HepG2 (cell line): ENCODE measurements at regions not wholly inside any gene's neighbourhood (a gene's known extent, or its start where the extent isn't known, plus 50 kb on each side); places are given as distances from the start of the nearest gene placed in this dataset.
A peak's percentile ranks its signal among the peaks of the same experiment; 100 is the strongest.

Experiments
- ARHGAP35 ChIP-seq: sonication (generic); formaldehyde crosslinking; IDR thresholded peaks from 2 replicates; pipeline ENCODE4 v1.9.0; 2022; ENCODE audit warnings: mild to moderate bottlenecking, inconsistent platforms, moderate library complexity, missing genetic modification reagents, borderline replicate concordance
- CERS6 ChIP-seq: sonication (generic); formaldehyde crosslinking; IDR thresholded peaks from 2 replicates; pipeline ENCODE4 v1.5.0; 2020; ENCODE audit warnings: missing genetic modification reagents
- CHD2 ChIP-seq: IDR thresholded peaks from 2 replicates; pipeline ENCODE4 v1.6.1; 2011; ENCODE audit warnings: low read depth, low read length, improper control_type of control experiment
- GABPA ChIP-seq, 2 experiments: IDR thresholded peaks; 2 replicates each; pipeline ENCODE4 v1.6.1; 2011 to 2016; ENCODE audit warnings: low read depth in 2 of 2, low read length in 1 of 2, missing biosample characterization in 1 of 2, missing genetic modification characterization in 1 of 2
- HDAC2 ChIP-seq: sonication (generic); formaldehyde crosslinking; IDR thresholded peaks from 2 replicates; pipeline ENCODE4 v1.4.0; 2020; ENCODE audit warnings: missing genetic modification reagents
- HMGXB3 ChIP-seq: sonication (generic); formaldehyde crosslinking; IDR thresholded peaks from 2 replicates; pipeline ENCODE4 v1.4.0; 2020; ENCODE audit warnings: missing genetic modification reagents, borderline replicate concordance
- HNF4A ChIP-seq: sonication (generic); formaldehyde crosslinking; IDR thresholded peaks from 2 replicates; pipeline ENCODE4 v1.4.0; 2020; ENCODE audit warnings: missing genetic modification reagents
- KDM1A ChIP-seq: IDR thresholded peaks from 2 replicates; pipeline ENCODE4 v1.6.1; 2016; ENCODE audit warnings: missing compliant biosample characterization
- PBX3 ChIP-seq: sonication (generic); formaldehyde crosslinking; IDR thresholded peaks from 2 replicates; pipeline ENCODE4 v1.8.1; 2023; ENCODE audit warnings: missing genetic modification reagents, inconsistent platforms, borderline replicate concordance
- SNRNP70 ChIP-seq: fragments of 200-400 bp; formaldehyde crosslinking; IDR thresholded peaks from 2 replicates; pipeline ENCODE4 v1.6.1; 2017; ENCODE audit warnings: mild to moderate bottlenecking, low read depth, low read length, moderate library complexity
- SUZ12 ChIP-seq: fragments of 150-350 bp; IDR thresholded peaks from 2 replicates; pipeline ENCODE4 v1.6.1; 2014; ENCODE audit warnings: low read depth, low read length
- TARDBP ChIP-seq: sonication (generic); formaldehyde crosslinking; IDR thresholded peaks from 2 replicates; pipeline ENCODE4 v1.8.0; 2022; ENCODE audit warnings: mild to moderate bottlenecking, missing genetic modification reagents
- TMF1 ChIP-seq: sonication (generic); formaldehyde crosslinking; IDR thresholded peaks from 2 replicates; pipeline ENCODE4 v1.8.1; 2022; ENCODE audit warnings: low read depth, missing genetic modification reagents
- TSC22D2 ChIP-seq: sonication (generic); formaldehyde crosslinking; IDR thresholded peaks from 2 replicates; pipeline ENCODE4 v1.5.1; 2020; ENCODE audit warnings: missing genetic modification reagents, mild to moderate bottlenecking, borderline replicate concordance
- ZBTB26 ChIP-seq: IDR thresholded peaks from 2 replicates; pipeline ENCODE4 v1.6.1; 2016; ENCODE audit warnings: missing compliant biosample characterization, missing genetic modification reagents, borderline replicate concordance
- ZMYM3 ChIP-seq: sonication (generic); formaldehyde crosslinking; IDR thresholded peaks from 2 replicates; pipeline ENCODE4 v1.5.1; 2020; ENCODE audit warnings: mild to moderate bottlenecking, missing genetic modification reagents
- ZMYM4 ChIP-seq: sonication (generic); formaldehyde crosslinking; IDR thresholded peaks from 2 replicates; pipeline ENCODE4 v1.8.1; 2023; ENCODE audit warnings: mild to moderate bottlenecking, missing genetic modification reagents
- ZNF10 ChIP-seq: sonication (generic); formaldehyde crosslinking; IDR thresholded peaks from 2 replicates; pipeline ENCODE4 v1.4.0; 2020; ENCODE audit warnings: mild to moderate bottlenecking, low read depth, missing genetic modification reagents, borderline replicate concordance
- ZNF331 ChIP-seq: sonication (generic); formaldehyde crosslinking; IDR thresholded peaks from 2 replicates; pipeline ENCODE4 v1.4.0; 2020; ENCODE audit warnings: missing genetic modification reagents
- ZNF501 ChIP-seq: sonication (generic); formaldehyde crosslinking; IDR thresholded peaks from 2 replicates; pipeline ENCODE4 v1.5.1; 2020; ENCODE audit warnings: mild to moderate bottlenecking, moderate library complexity, missing genetic modification reagents
- ZNF652 ChIP-seq: IDR thresholded peaks from 2 replicates; pipeline ENCODE4 v1.6.1; 2016; ENCODE audit warnings: low read depth, borderline replicate concordance
- ZNF788 ChIP-seq: sonication (generic); formaldehyde crosslinking; IDR thresholded peaks from 2 replicates; pipeline ENCODE4 v1.5.0; 2020; ENCODE audit warnings: mild to moderate bottlenecking, missing genetic modification reagents, borderline replicate concordance
- ZNF839 ChIP-seq: sonication (generic); formaldehyde crosslinking; IDR thresholded peaks from 2 replicates; pipeline ENCODE4 v1.4.0; 2020; ENCODE audit warnings: missing genetic modification reagents, mild to moderate bottlenecking, borderline replicate concordance
- ZSCAN25 ChIP-seq: sonication (generic); formaldehyde crosslinking; IDR thresholded peaks from 2 replicates; pipeline ENCODE4 v1.8.0; 2022; ENCODE audit warnings: mild to moderate bottlenecking, missing genetic modification reagents

- TF ChIP-seq ZNF10 (CRISPR knock-in tag) (no peak), KDM1A (CRISPR knock-in tag) (0 out of 2 replicates have a peak, but pooled peaks have one; percentile 24), ZMYM4 (CRISPR knock-in tag) (peak; percentile 66), ZSCAN25 (CRISPR knock-in tag) (peak; percentile 50; the same call in 1 of the 2 replicates), ZNF501 (CRISPR knock-in tag) (0 out of 2 replicates have a peak, but pooled peaks have one; percentile 20), TSC22D2 (CRISPR knock-in tag) (0 out of 2 replicates have a peak, but pooled peaks have one; percentile 28), ZNF839 (CRISPR knock-in tag) (no peak), SNRNP70 (no peak), TMF1 (CRISPR knock-in tag) (no peak), TARDBP (CRISPR knock-in tag) (peak; percentile 71; the same call in 1 of the 2 replicates), ARHGAP35 (CRISPR knock-in tag) (no peak), ZMYM3 (CRISPR knock-in tag) (peak; percentile 58; the same call in 1 of the 2 replicates), PBX3 (CRISPR knock-in tag) (no peak), ZNF788 (CRISPR knock-in tag) (peak; percentile 53; the same call in 1 of the 2 replicates), CERS6 (CRISPR knock-in tag) (no peak), HDAC2 (CRISPR knock-in tag) (peak; percentile 68; the same call in 1 of the 2 replicates), HNF4A (peak; percentile 62), ZNF331 (CRISPR knock-in tag) (peak; percentile 76; the same call in 1 of the 2 replicates), CHD2 (no peak), HMGXB3 (peak; percentile 49; the same call in 1 of the 2 replicates), SUZ12 (no peak), ZNF652 (CRISPR knock-in tag) (0 out of 2 replicates have a peak, but pooled peaks have one; percentile 16), GABPA (IDR thresholded peaks at IDR 0.05; ENCODE audit: low read depth, low read length) (no peak), GABPA (CRISPR knock-in tag; IDR thresholded peaks at IDR 0.05; ENCODE audit: low read depth) (no peak; the same call in 1 of the 2 replicates), ZBTB26 (CRISPR knock-in tag) (peak; percentile 85; the same call in 1 of the 2 replicates)
Observed at GRCh38 chr19:34306213-34306661, 51.9 kb downstream of the GARRE1 start (continued).
